H9 (cell line): ENCODE measurements at regions not wholly inside any gene's neighbourhood (a gene's known extent, or its start where the extent isn't known, plus 50 kb on each side); places are given as distances from the start of the nearest gene placed in this dataset.
A peak's percentile ranks its signal among the peaks of the same experiment; 100 is the strongest.

Experiments used
- DNase-seq: peaks from one replicate; pipeline ENCODE4 v3.0.0-alpha.2; 2017
- H2AFZ ChIP-seq: one replicate; pipeline ENCODE4 v1.6.1; 2013; ENCODE audit warnings: mild to moderate bottlenecking, low read length, control low read depth, moderate library complexity
- H2AK5ac ChIP-seq: 2 replicates; pipeline ENCODE4 v1.6.1; 2013; ENCODE audit warnings: low read length, control low read depth, mixed read lengths; ENCODE audit not compliant: insufficient read length
- H2BK120ac ChIP-seq: one replicate; pipeline ENCODE4 v1.6.1; 2013; ENCODE audit warnings: low read depth, mild to moderate bottlenecking, low read length, control low read depth, inconsistent platforms; ENCODE audit not compliant: poor library complexity, severe bottlenecking
- H2BK12ac ChIP-seq: 2 replicates; pipeline ENCODE4 v1.6.1; 2013; ENCODE audit warnings: low read length, control low read depth, mixed read lengths, low read depth; ENCODE audit not compliant: insufficient read length
- H2BK15ac ChIP-seq: 2 replicates; pipeline ENCODE4 v1.6.1; 2013; ENCODE audit warnings: low read depth, low read length, control low read depth
- H2BK20ac ChIP-seq: one replicate; pipeline ENCODE4 v1.6.1; 2013; ENCODE audit warnings: low read depth, mild to moderate bottlenecking, low read length, control low read depth, inconsistent platforms; ENCODE audit not compliant: poor library complexity, severe bottlenecking
- H2BK5ac ChIP-seq: 2 replicates; pipeline ENCODE4 v1.6.1; 2013; ENCODE audit warnings: low read length, control low read depth, mixed read lengths; ENCODE audit not compliant: insufficient read length
- H3K14ac ChIP-seq: 2 replicates; pipeline ENCODE4 v1.6.1; 2013; ENCODE audit warnings: low read length, control low read depth; ENCODE audit not compliant: insufficient read depth
- H3K18ac ChIP-seq: 2 replicates; pipeline ENCODE4 v1.6.1; 2013; ENCODE audit warnings: low read depth, mild to moderate bottlenecking, mixed read lengths, low read length, control low read depth; ENCODE audit not compliant: insufficient read length
- H3K23ac ChIP-seq: 2 replicates; pipeline ENCODE4 v1.6.1; 2013; ENCODE audit warnings: low read length, control low read depth, mixed read lengths, low read depth; ENCODE audit not compliant: insufficient read length
- H3K23me2 ChIP-seq: 2 replicates; pipeline ENCODE4 v1.6.1; 2013; ENCODE audit warnings: low read depth, mild to moderate bottlenecking, mixed read lengths, low read length, control low read depth; ENCODE audit not compliant: insufficient read length, poor library complexity, severe bottlenecking
- H3K27ac ChIP-seq: 2 replicates; pipeline ENCODE4 v1.5.1; 2013; ENCODE audit warnings: low read length, control low read depth, mixed read lengths, low read depth; ENCODE audit not compliant: insufficient read length
- H3K27me3 ChIP-seq: 2 replicates; pipeline ENCODE4 v1.6.1; 2013; ENCODE audit warnings: low read length, control low read depth, inconsistent platforms; ENCODE audit not compliant: insufficient read depth
- H3K4ac ChIP-seq: 2 replicates; pipeline ENCODE4 v1.6.1; 2013; ENCODE audit warnings: low read depth, mild to moderate bottlenecking, control low read depth, inconsistent platforms, low read length, moderate library complexity
- H3K4me1 ChIP-seq: 2 replicates; pipeline ENCODE4 v1.6.1; 2013; ENCODE audit warnings: low read length, control low read depth, inconsistent platforms; ENCODE audit not compliant: insufficient read depth
- H3K4me2 ChIP-seq: 2 replicates; pipeline ENCODE4 v1.6.1; 2013; ENCODE audit warnings: low read length, control low read depth, mixed read lengths; ENCODE audit not compliant: insufficient read length, insufficient read depth
- H3K56ac ChIP-seq: 2 replicates; pipeline ENCODE4 v1.6.1; 2013; ENCODE audit warnings: low read depth, mild to moderate bottlenecking, mixed read lengths, low read length, control low read depth; ENCODE audit not compliant: insufficient read length
- H3K79me1 ChIP-seq: 2 replicates; pipeline ENCODE4 v1.6.1; 2013; ENCODE audit warnings: low read depth, mild to moderate bottlenecking, moderate library complexity, low read length, control low read depth, inconsistent platforms; ENCODE audit not compliant: insufficient read depth, poor library complexity, severe bottlenecking
- H3K79me2 ChIP-seq: 2 replicates; pipeline ENCODE4 v1.6.1; 2013; ENCODE audit warnings: low read length, control low read depth, inconsistent platforms; ENCODE audit not compliant: insufficient read depth
- H3K9ac ChIP-seq: 2 replicates; pipeline ENCODE4 v1.6.1; 2013; ENCODE audit warnings: low read length, control low read depth, mixed read lengths; ENCODE audit not compliant: insufficient read length; ENCODE audit errors: extremely low read depth
- H3K9me3 ChIP-seq: one replicate; pipeline ENCODE4 v1.6.1; 2013; ENCODE audit warnings: low read depth, low read length, inconsistent platforms; ENCODE audit not compliant: control insufficient read depth
- H3T11ph ChIP-seq: one replicate; pipeline ENCODE4 v1.6.1; 2013; ENCODE audit warnings: mild to moderate bottlenecking, low read length, control low read depth, inconsistent platforms
- H4K20me1 ChIP-seq: one replicate; pipeline ENCODE4 v1.6.1; 2013; ENCODE audit not compliant: control insufficient read depth, insufficient read length, insufficient read depth
- H4K5ac ChIP-seq: 2 replicates; pipeline ENCODE4 v1.6.1; 2013; ENCODE audit warnings: low read depth, mild to moderate bottlenecking, mixed read lengths, low read length, control low read depth; ENCODE audit not compliant: insufficient read length
- H4K8ac ChIP-seq: replicated peaks from 2 replicates; pipeline ENCODE4 v1.6.1; 2013; ENCODE audit warnings: low read length, control low read depth, mixed read lengths, low read depth; ENCODE audit not compliant: insufficient read length
- H4K91ac ChIP-seq: 2 replicates; pipeline ENCODE4 v1.6.1; 2013; ENCODE audit warnings: low read depth, mild to moderate bottlenecking, moderate library complexity, mixed read lengths, low read length, control low read depth; ENCODE audit not compliant: insufficient read length
- H3K27ac Mint-ChIP-seq, 3 experiments: 2 replicates in 2 of 3; 3 replicates in 1 of 3; pipeline ENCODE4 v1.8.0; 2020 to 2021; ENCODE audit warnings: mixed read lengths in 3 of 3, mild to moderate bottlenecking in 1 of 3, moderate library complexity in 1 of 3
- H3K27me3 Mint-ChIP-seq: 2 replicates; pipeline ENCODE4 v1.8.0; 2021; ENCODE audit warnings: low read depth, mild to moderate bottlenecking, moderate library complexity, mixed read lengths
- H3K36me3 Mint-ChIP-seq, 3 experiments: 2 replicates in 2 of 3; 3 replicates in 1 of 3; pipeline ENCODE4 v1.8.0; 2020 to 2021; ENCODE audit warnings: low read depth in 3 of 3, mixed read lengths in 3 of 3; ENCODE audit not compliant: insufficient read depth in 1 of 3
- H3K4me1 Mint-ChIP-seq, 2 experiments: 2 replicates each; pipeline ENCODE4 v1.8.0; 2020; ENCODE audit warnings: mixed read lengths in 2 of 2
- H3K4me3 Mint-ChIP-seq, 2 experiments: 2 replicates in 1 of 2; 3 replicates in 1 of 2; pipeline ENCODE4 v1.8.0; 2020 to 2021; ENCODE audit warnings: mild to moderate bottlenecking in 2 of 2, mixed read lengths in 2 of 2, moderate library complexity in 1 of 2
- H3K9me3 Mint-ChIP-seq, 2 experiments: 2 replicates in 1 of 2; 3 replicates in 1 of 2; pipeline ENCODE4 v1.8.0; 2020; ENCODE audit warnings: mild to moderate bottlenecking in 2 of 2, mixed read lengths in 2 of 2, moderate library complexity in 1 of 2
- CTCF ChIP-seq: fragments of 200-600 bp; sonication (generic); conservative IDR thresholded peaks from 3 replicates; pipeline ENCODE4 v1.8.0; 2021; ENCODE audit warnings: antibody characterized with exemption, mild to moderate bottlenecking
- WGBS: extraction: QIAGEN DNeasy Blood & Tissue Kit; methylation state at CpG from one replicate; pipeline ENCODE4 v1.1.7; 2013; ENCODE audit warnings: missing lambda C conversion rate, low lambda C conversion rate, mixed read lengths; ENCODE audit not compliant: insufficient read length; ENCODE audit errors: extremely low coverage; 5-methylcytosine and 5-hydroxymethylcytosine counted together

GRCh38 chr9:134488331-134489280 is 153.0 kb upstream of the COL5A1 start:
- no CpG with 5 or more reads among the region's 32 CpGs for WGBS
- H3K4me1 Mint-ChIP-seq, result peaks cover 7 to 14% of the 10 kb centered on the region in 2 experiments; a peak in 3 of 4 replicates
- Histone ChIP-seq H2BK15ac (no peak overlapping the region), H2AFZ (no peak overlapping the region), H2BK20ac (no peak overlapping the region), H3K4me1 (no peaks in the 10 kb centered on the region), H2BK5ac (no peak overlapping the region), H3K9me3 (no peaks in the 10 kb centered on the region), H3K4ac (no peak overlapping the region), H4K91ac (no peak overlapping the region), H3K23ac (no peak overlapping the region), H3K14ac (no peak overlapping the region), H3K79me1 (no peaks in the 10 kb centered on the region), H3K9ac (no peak overlapping the region), H4K5ac (no peak overlapping the region), H2BK12ac (no peak overlapping the region), H3K56ac (no peak overlapping the region), H3K27me3 (no peaks in the 10 kb centered on the region), H4K20me1 (no peaks in the 10 kb centered on the region), H3K18ac (no peak overlapping the region), H3K27ac (no peak overlapping the region), H3K79me2 (no peaks in the 10 kb centered on the region), H2BK120ac (no peak overlapping the region), H3K23me2 (no peaks in the 10 kb centered on the region), H3K4me2 (no peak overlapping the region), H2AK5ac (no peak overlapping the region), H3T11ph (no peak overlapping the region), H4K8ac (no peak overlapping the region)
- H3K4me3 Mint-ChIP-seq, result no peak overlapping the region
- 0 out of 7 replicates have a peak overlapping the region, but pooled peaks of 1 of the 3 experiments have one; percentile 17 for H3K27ac Mint-ChIP-seq
- no peaks in the 10 kb centered on the region for H3K36me3 Mint-ChIP-seq
- DNase-seq, result no peak
- no peak for TF ChIP-seq CTCF
- H3K9me3 Mint-ChIP-seq, result peaks cover 0 to 3% of the 10 kb centered on the region in 2 experiments; a peak in 1 of 5 replicates
- H3K27me3 Mint-ChIP-seq, result no peaks in the 10 kb centered on the region
